H1 (cell line): ENCODE measurements at regions not wholly inside any gene's neighbourhood (a gene's known extent, or its start where the extent isn't known, plus 50 kb on each side); places are given as distances from the start of the nearest gene placed in this dataset.

Source experiments
- CTCF ChIA-PET: fragments of 300-600 bp; sonication (Branson Sonifier 250); formaldehyde crosslinking; loops from one replicate; lab custom pipeline; 2021; ENCODE audit not compliant: partially characterized antibody; lab: Charles Lee
- POLR2A ChIA-PET: fragments of 300-600 bp; sonication (Branson Sonifier 250); formaldehyde crosslinking; loops from one replicate; lab custom pipeline; 2021; ENCODE audit warnings: inconsistent platforms; ENCODE audit not compliant: partially characterized antibody; lab: Charles Lee
- DNase-seq, 2 experiments: peaks; one replicate each; pipeline versions ENCODE4 v3.0.0 to v3.0.0-alpha.2; 2010 to 2022; ENCODE audit warnings: low spot score in 2 of 2, low read depth in 1 of 2, mixed read lengths in 1 of 2
- FAIRE-seq: peaks from 2 replicates; lab custom pipeline; 2011; peaks lifted over from hg19 to GRCh38; lab: Jason Lieb, UNC
- H2AFZ ChIP-seq: 2 replicates; pipeline ENCODE4 v1.8.1; 2012; ENCODE audit warnings: low read length, inconsistent platforms
- H2AK5ac ChIP-seq: 2 replicates; pipeline ENCODE4 v1.6.1; 2013; ENCODE audit warnings: low read depth, low read length
- H2BK120ac ChIP-seq: replicated peaks from 2 replicates; pipeline ENCODE3; 2013; ENCODE audit warnings: low read depth, low read length, inconsistent platforms
- H2BK12ac ChIP-seq: 2 replicates; pipeline ENCODE4 v1.6.1; 2013; ENCODE audit warnings: low read depth, low read length
- H2BK15ac ChIP-seq: 2 replicates; pipeline ENCODE4 v1.6.1; 2013; ENCODE audit warnings: low read length
- H2BK20ac ChIP-seq: 2 replicates; pipeline ENCODE4 v1.6.1; 2013; ENCODE audit warnings: low read length
- H2BK5ac ChIP-seq: 2 replicates; pipeline ENCODE4 v1.6.1; 2013; ENCODE audit warnings: low read depth, low read length
- H3K14ac ChIP-seq: 2 replicates; pipeline ENCODE4 v1.6.1; 2013; ENCODE audit warnings: inconsistent platforms; ENCODE audit not compliant: insufficient read length
- H3K18ac ChIP-seq: 2 replicates; pipeline ENCODE4 v1.6.1; 2013; ENCODE audit warnings: low read length; ENCODE audit errors: extremely low read depth
- H3K23ac ChIP-seq: 2 replicates; pipeline ENCODE4 v1.6.1; 2013; ENCODE audit warnings: inconsistent platforms; ENCODE audit not compliant: insufficient read length
- H3K23me2 ChIP-seq: 2 replicates; pipeline ENCODE4 v1.6.1; 2013; ENCODE audit warnings: low read depth, low read length
- H3K27ac ChIP-seq: 2 replicates; pipeline ENCODE4 v1.6.1; 2011; ENCODE audit warnings: low read depth, low read length, inconsistent platforms
- H3K27me3 ChIP-seq, 4 experiments: replicated peaks in 1 of 4; 1 replicate in 1 of 4; 2 replicates in 3 of 4; pipeline versions ENCODE4 v1.6.1 to v1.8.1; 2011 to 2013; ENCODE audit warnings: low read length in 3 of 4, mild to moderate bottlenecking in 3 of 4, inconsistent platforms in 2 of 4, mixed read lengths in 2 of 4, moderate library complexity in 1 of 4; ENCODE audit not compliant: control insufficient read depth in 3 of 4, insufficient read depth in 3 of 4; ENCODE audit errors: extremely low read depth in 1 of 4
- H3K36me3 ChIP-seq, 4 experiments: 2 replicates each; pipeline versions ENCODE4 v1.6.1 to v1.8.1; 2011 to 2013; ENCODE audit warnings: mild to moderate bottlenecking in 4 of 4, low read length in 3 of 4, moderate library complexity in 2 of 4, control low read depth in 1 of 4, inconsistent platforms in 1 of 4; ENCODE audit not compliant: insufficient read depth in 4 of 4, control insufficient read depth in 2 of 4
- H3K4ac ChIP-seq: replicated peaks from 2 replicates; pipeline ENCODE3; 2013; ENCODE audit warnings: low read length, low read depth, mixed read lengths, inconsistent platforms; ENCODE audit not compliant: insufficient read length
- H3K4me1 ChIP-seq, 4 experiments: replicated peaks in 1 of 4; 1 replicate in 1 of 4; 2 replicates in 3 of 4; pipeline versions ENCODE4 v1.6.1 to v1.8.1; 2011 to 2013; ENCODE audit warnings: low read length in 3 of 4, inconsistent platforms in 2 of 4, mixed read lengths in 1 of 4; ENCODE audit not compliant: insufficient read depth in 4 of 4, control insufficient read depth in 3 of 4
- H3K4me2 ChIP-seq, 2 experiments: 2 replicates each; pipeline versions ENCODE4 v1.6.1 to v1.8.1; 2011 to 2013; ENCODE audit warnings: low read depth in 2 of 2, low read length in 2 of 2, control low read depth in 1 of 2, inconsistent platforms in 1 of 2, mild to moderate bottlenecking in 1 of 2; ENCODE audit not compliant: insufficient read depth in 1 of 2
- H3K4me3 ChIP-seq, 4 experiments: fragments of 200-600, 300-600 bp in 1 of 4; sonication (generic), shearing (Covaris generic), sonication (Bioruptor Twin) in 1 of 4; 2 replicates each; pipeline versions ENCODE4 v1.5.1 to v1.8.1; 2011 to 2016; ENCODE audit warnings: low read length in 4 of 4, low read depth in 3 of 4, control low read depth in 2 of 4, inconsistent platforms in 2 of 4, mild to moderate bottlenecking in 2 of 4, mixed read lengths in 1 of 4, moderate library complexity in 1 of 4; ENCODE audit not compliant: insufficient read depth in 2 of 4; ENCODE audit errors: extremely low read depth in 1 of 4
- H3K56ac ChIP-seq: replicated peaks from 2 replicates; pipeline ENCODE3; 2013; ENCODE audit warnings: low read depth, mild to moderate bottlenecking, mixed read lengths, low read length, inconsistent platforms; ENCODE audit not compliant: insufficient read length
- H3K79me1 ChIP-seq: 2 replicates; pipeline ENCODE4 v1.6.1; 2013; ENCODE audit warnings: low read depth, low read length, control low read depth
- H3K79me2 ChIP-seq, 2 experiments: 2 replicates each; pipeline versions ENCODE4 v1.6.1 to v1.8.1; 2012 to 2013; ENCODE audit warnings: low read length in 2 of 2, mild to moderate bottlenecking in 2 of 2, inconsistent platforms in 1 of 2; ENCODE audit not compliant: insufficient read depth in 2 of 2, control insufficient read depth in 1 of 2
- H3K9ac ChIP-seq, 4 experiments: replicated peaks in 1 of 4; 1 replicate in 1 of 4; 2 replicates in 3 of 4; pipeline versions ENCODE4 v1.6.1 to v1.8.1; 2011 to 2013; ENCODE audit warnings: low read depth in 3 of 4, low read length in 3 of 4, control low read depth in 2 of 4, mild to moderate bottlenecking in 2 of 4, moderate library complexity in 2 of 4, inconsistent platforms in 1 of 4; ENCODE audit errors: extremely low read depth in 1 of 4
- H3K9me3 ChIP-seq, 2 experiments: 2 replicates each; pipeline versions ENCODE4 v1.6.1 to v1.8.1; 2012 to 2013; ENCODE audit warnings: mild to moderate bottlenecking in 2 of 2, moderate library complexity in 2 of 2, control low read depth in 1 of 2, inconsistent platforms in 1 of 2, low read depth in 1 of 2, low read length in 1 of 2, mixed read lengths in 1 of 2; ENCODE audit not compliant: insufficient read depth in 2 of 2
- H4K20me1 ChIP-seq, 2 experiments: replicated peaks in 1 of 2; 2 replicates each; pipeline versions ENCODE3 to v1.8.1; 2011 to 2013; ENCODE audit warnings: inconsistent platforms in 2 of 2, low read length in 2 of 2, mild to moderate bottlenecking in 1 of 2; ENCODE audit not compliant: insufficient read depth in 2 of 2, control insufficient read depth in 1 of 2
- H4K5ac ChIP-seq: 2 replicates; pipeline ENCODE4 v1.6.1; 2013; ENCODE audit warnings: low read length, low read depth, mixed read lengths, inconsistent platforms; ENCODE audit not compliant: insufficient read length
- H4K8ac ChIP-seq: 2 replicates; pipeline ENCODE4 v1.8.0; 2013; ENCODE audit warnings: mild to moderate bottlenecking, moderate library complexity, low read length, inconsistent platforms; ENCODE audit not compliant: insufficient read depth; ENCODE audit errors: extremely low read depth
- H4K91ac ChIP-seq: replicated peaks from 2 replicates; pipeline ENCODE3; 2013; ENCODE audit warnings: low read length, mixed read lengths, inconsistent platforms; ENCODE audit not compliant: insufficient read length
- ASH2L ChIP-seq: fragments of 200-600, 300-600 bp; sonication (generic); IDR thresholded peaks from one replicate; pipeline ENCODE4 v1.7.1; 2017; ENCODE audit warnings: low read length
- BACH1 ChIP-seq: IDR thresholded peaks from 2 replicates; pipeline ENCODE4 v1.6.1; 2012; ENCODE audit warnings: low read length, improper control_type of control experiment
- BCL11A ChIP-seq, 2 experiments: IDR thresholded peaks; one replicate each; pipeline ENCODE4 v1.6.1; 2011; ENCODE audit warnings: low read depth in 2 of 2, low read length in 2 of 2, mild to moderate bottlenecking in 2 of 2
- CEBPB ChIP-seq: IDR thresholded peaks from 2 replicates; pipeline ENCODE4 v1.6.1; 2012; ENCODE audit warnings: low read depth, low read length
- EGR1 ChIP-seq: IDR thresholded peaks from 2 replicates; pipeline ENCODE4 v1.6.1; 2011; ENCODE audit warnings: low read depth, low read length, borderline replicate concordance
- FOSL1 ChIP-seq: IDR thresholded peaks from 2 replicates; pipeline ENCODE4 v1.6.1; 2011; ENCODE audit warnings: mild to moderate bottlenecking, low read depth, low read length, moderate library complexity; ENCODE audit not compliant: insufficient read depth
- HDAC2 ChIP-seq, 2 experiments: fragments of 300-600 bp in 1 of 2; sonication (generic) in 1 of 2; IDR thresholded peaks; 2 replicates each; pipeline ENCODE4 v1.6.1; 2011 to 2012; ENCODE audit warnings: low read depth in 2 of 2, low read length in 2 of 2, mild to moderate bottlenecking in 2 of 2, moderate library complexity in 2 of 2, borderline replicate concordance in 1 of 2, inconsistent platforms in 1 of 2
- KDM4A ChIP-seq: IDR thresholded peaks from one replicate; pipeline ENCODE4 v1.7.1; 2012; ENCODE audit warnings: low read depth, mild to moderate bottlenecking, moderate library complexity, low read length, inconsistent platforms; ENCODE audit not compliant: severe bottlenecking
- NRF1 ChIP-seq: IDR thresholded peaks from 2 replicates; pipeline ENCODE4 v1.6.1; 2011; ENCODE audit warnings: mild to moderate bottlenecking, low read depth, low read length, improper control_type of control experiment
- PHF8 ChIP-seq: fragments of 200-600 bp; sonication (generic); conservative IDR thresholded peaks from 2 replicates; pipeline ENCODE4 v1.7.1; 2012; ENCODE audit warnings: low read depth, mild to moderate bottlenecking, inconsistent platforms, low read length, moderate library complexity
- RBBP5 ChIP-seq: IDR thresholded peaks from 2 replicates; pipeline ENCODE4 v1.7.1; 2012; ENCODE audit warnings: low read depth, mild to moderate bottlenecking, inconsistent platforms, low read length, moderate library complexity, borderline replicate concordance
- RXRA ChIP-seq: IDR thresholded peaks from 2 replicates; pipeline ENCODE4 v1.6.1; 2011; ENCODE audit warnings: low read depth, mild to moderate bottlenecking, low read length, moderate library complexity; ENCODE audit not compliant: insufficient read depth
- SIRT6 ChIP-seq: IDR thresholded peaks from one replicate; pipeline ENCODE4 v1.7.1; 2012; ENCODE audit warnings: low read length, inconsistent platforms
- SIX5 ChIP-seq: IDR thresholded peaks from 2 replicates; pipeline ENCODE4 v1.6.1; 2011; ENCODE audit warnings: mild to moderate bottlenecking, low read depth, low read length
- TAF7 ChIP-seq: optimal IDR thresholded peaks from 2 replicates; pipeline ENCODE3; 2011; ENCODE audit warnings: low read depth, mild to moderate bottlenecking, inconsistent platforms, low read length, moderate library complexity, borderline replicate concordance
- TCF12 ChIP-seq: IDR thresholded peaks from 2 replicates; pipeline ENCODE4 v1.6.1; 2011; ENCODE audit warnings: low read depth, mild to moderate bottlenecking, low read length
- WGBS, 2 experiments: shearing (Covaris generic) in 1 of 2; methylation state at CpG; one replicate each; pipeline versions ENCODE4 v1.1.6 to v1.1.7; 2013 to 2015; ENCODE audit warnings: low lambda C conversion rate in 2 of 2, mixed read lengths in 2 of 2, inconsistent platforms in 1 of 2, low coverage in 1 of 2, missing lambda C conversion rate in 1 of 2; ENCODE audit not compliant: insufficient replicate concordance in 2 of 2, insufficient coverage in 1 of 2, insufficient read length in 1 of 2; ENCODE audit errors: extremely low coverage in 1 of 2, missing lambda C conversion rate in 1 of 2; 5-methylcytosine and 5-hydroxymethylcytosine counted together

DNA sequence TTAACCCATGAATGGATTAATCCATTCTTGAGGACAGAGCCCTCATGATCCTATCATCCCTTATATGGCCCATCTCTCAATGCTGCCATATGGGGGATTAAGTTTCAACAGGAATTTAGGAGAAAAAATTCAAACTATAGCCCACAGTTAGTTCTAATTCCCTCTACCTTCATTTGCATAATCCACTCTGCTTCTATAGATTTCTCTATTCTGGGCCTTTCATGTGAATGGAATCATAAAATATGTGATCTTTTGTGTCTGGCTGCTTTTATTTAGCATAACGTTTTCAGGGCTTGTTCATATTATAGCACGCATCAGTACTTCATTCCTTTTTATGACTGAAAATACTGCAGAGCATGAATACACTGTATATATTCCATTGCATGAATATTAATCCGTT, 55.4 kb downstream of the CTSL start:
- H2BK120ac ChIP-seq, result no peak overlapping the region
- H3K36me3 ChIP-seq, result no peaks in the 10 kb centered on the region
- no peaks in the 10 kb centered on the region for H3K4me1 ChIP-seq
- H2BK5ac ChIP-seq, result no peak overlapping the region
- no peak overlapping the region for H2BK20ac ChIP-seq
- peaks cover 5 to 8% of the 10 kb centered on the region in 2 experiments for H3K9me3 ChIP-seq
- H3K14ac ChIP-seq, result no peak overlapping the region
- DNase-seq (no peak), FAIRE-seq (no peak)
- H4K91ac ChIP-seq, result no peak overlapping the region
- no peak overlapping the region for H3K4ac ChIP-seq
- no peak overlapping the region for H3K56ac ChIP-seq
- H3K79me2 ChIP-seq, result no peaks in the 10 kb centered on the region
- no peak overlapping the region for H3K27ac ChIP-seq
- H2AFZ ChIP-seq, result no peak overlapping the region
- no peaks in the 10 kb centered on the region for H3K79me1 ChIP-seq
- ChIA-PET POLR2A (no interaction called here), CTCF (interaction anchor here (1.0 kb wide), 1 partner anchor 97 kb away, joined by 4 read pairs; no protein-coding TSS in a partner anchor)
- no peaks in the 10 kb centered on the region for H3K23me2 ChIP-seq
- H4K5ac ChIP-seq, result no peak overlapping the region
- H2BK15ac ChIP-seq, result no peak overlapping the region
- no peaks in the 10 kb centered on the region for H3K27me3 ChIP-seq
- no peak overlapping the region for H2BK12ac ChIP-seq
- H3K23ac ChIP-seq, result no peak overlapping the region
- H3K18ac ChIP-seq, result no peak overlapping the region
- no peaks in the 10 kb centered on the region for H4K20me1 ChIP-seq
- no peak overlapping the region for H3K4me3 ChIP-seq
- 90% methylated on average over 3 of the region's 3 CpGs; no CpG with 5 or more reads in 1 of the 2 experiments for WGBS, 2 experiments
- no peak overlapping the region for H2AK5ac ChIP-seq
- H3K9ac ChIP-seq, result no peak overlapping the region
- no peak overlapping the region for H3K4me2 ChIP-seq
- H4K8ac ChIP-seq, result no peak overlapping the region
- TF ChIP-seq FOSL1 (no peak), SIX5 (no peak), ASH2L (no peak), KDM4A (no peak), TAF7 (no peak), CEBPB (no peak), PHF8 (no peak), BACH1 (no peak), EGR1 (no peak), RXRA (no peak), NRF1 (no peak), RBBP5 (no peak), BCL11A (IDR thresholded peaks at IDR 0.05; ENCODE audit: low read depth in 2 of 2, low read length in 2 of 2) (no peak), SIRT6 (no peak), TCF12 (no peak), HDAC2 (IDR thresholded peaks at IDR 0.05; ENCODE audit: borderline replicate concordance in 1 of 2, low read depth in 2 of 2, low read length in 2 of 2) (no peak)
